H9 (cell line): ENCODE measurements at regions not wholly inside any gene's neighbourhood (a gene's known extent, or its start where the extent isn't known, plus 50 kb on each side); places are given as distances from the start of the nearest gene placed in this dataset.

Source experiments
- DNase-seq: peaks from one replicate; pipeline ENCODE4 v3.0.0-alpha.2; 2017
- H2AFZ ChIP-seq: one replicate; pipeline ENCODE4 v1.6.1; 2013; ENCODE audit warnings: mild to moderate bottlenecking, low read length, control low read depth, moderate library complexity
- H2AK5ac ChIP-seq: 2 replicates; pipeline ENCODE4 v1.6.1; 2013; ENCODE audit warnings: low read length, control low read depth, mixed read lengths; ENCODE audit not compliant: insufficient read length
- H2BK120ac ChIP-seq: one replicate; pipeline ENCODE4 v1.6.1; 2013; ENCODE audit warnings: low read depth, mild to moderate bottlenecking, low read length, control low read depth, inconsistent platforms; ENCODE audit not compliant: poor library complexity, severe bottlenecking
- H2BK12ac ChIP-seq: 2 replicates; pipeline ENCODE4 v1.6.1; 2013; ENCODE audit warnings: low read length, control low read depth, mixed read lengths, low read depth; ENCODE audit not compliant: insufficient read length
- H2BK15ac ChIP-seq: 2 replicates; pipeline ENCODE4 v1.6.1; 2013; ENCODE audit warnings: low read depth, low read length, control low read depth
- H2BK20ac ChIP-seq: one replicate; pipeline ENCODE4 v1.6.1; 2013; ENCODE audit warnings: low read depth, mild to moderate bottlenecking, low read length, control low read depth, inconsistent platforms; ENCODE audit not compliant: poor library complexity, severe bottlenecking
- H2BK5ac ChIP-seq: 2 replicates; pipeline ENCODE4 v1.6.1; 2013; ENCODE audit warnings: low read length, control low read depth, mixed read lengths; ENCODE audit not compliant: insufficient read length
- H3K14ac ChIP-seq: 2 replicates; pipeline ENCODE4 v1.6.1; 2013; ENCODE audit warnings: low read length, control low read depth; ENCODE audit not compliant: insufficient read depth
- H3K18ac ChIP-seq: 2 replicates; pipeline ENCODE4 v1.6.1; 2013; ENCODE audit warnings: low read depth, mild to moderate bottlenecking, mixed read lengths, low read length, control low read depth; ENCODE audit not compliant: insufficient read length
- H3K23ac ChIP-seq: 2 replicates; pipeline ENCODE4 v1.6.1; 2013; ENCODE audit warnings: low read length, control low read depth, mixed read lengths, low read depth; ENCODE audit not compliant: insufficient read length
- H3K23me2 ChIP-seq: 2 replicates; pipeline ENCODE4 v1.6.1; 2013; ENCODE audit warnings: low read depth, mild to moderate bottlenecking, mixed read lengths, low read length, control low read depth; ENCODE audit not compliant: insufficient read length, poor library complexity, severe bottlenecking
- H3K27ac ChIP-seq: 2 replicates; pipeline ENCODE4 v1.5.1; 2013; ENCODE audit warnings: low read length, control low read depth, mixed read lengths, low read depth; ENCODE audit not compliant: insufficient read length
- H3K27me3 ChIP-seq: 2 replicates; pipeline ENCODE4 v1.6.1; 2013; ENCODE audit warnings: low read length, control low read depth, inconsistent platforms; ENCODE audit not compliant: insufficient read depth
- H3K4ac ChIP-seq: 2 replicates; pipeline ENCODE4 v1.6.1; 2013; ENCODE audit warnings: low read depth, mild to moderate bottlenecking, control low read depth, inconsistent platforms, low read length, moderate library complexity
- H3K4me1 ChIP-seq: 2 replicates; pipeline ENCODE4 v1.6.1; 2013; ENCODE audit warnings: low read length, control low read depth, inconsistent platforms; ENCODE audit not compliant: insufficient read depth
- H3K4me2 ChIP-seq: 2 replicates; pipeline ENCODE4 v1.6.1; 2013; ENCODE audit warnings: low read length, control low read depth, mixed read lengths; ENCODE audit not compliant: insufficient read length, insufficient read depth
- H3K56ac ChIP-seq: 2 replicates; pipeline ENCODE4 v1.6.1; 2013; ENCODE audit warnings: low read depth, mild to moderate bottlenecking, mixed read lengths, low read length, control low read depth; ENCODE audit not compliant: insufficient read length
- H3K79me1 ChIP-seq: 2 replicates; pipeline ENCODE4 v1.6.1; 2013; ENCODE audit warnings: low read depth, mild to moderate bottlenecking, moderate library complexity, low read length, control low read depth, inconsistent platforms; ENCODE audit not compliant: insufficient read depth, poor library complexity, severe bottlenecking
- H3K79me2 ChIP-seq: 2 replicates; pipeline ENCODE4 v1.6.1; 2013; ENCODE audit warnings: low read length, control low read depth, inconsistent platforms; ENCODE audit not compliant: insufficient read depth
- H3K9ac ChIP-seq: 2 replicates; pipeline ENCODE4 v1.6.1; 2013; ENCODE audit warnings: low read length, control low read depth, mixed read lengths; ENCODE audit not compliant: insufficient read length; ENCODE audit errors: extremely low read depth
- H3K9me3 ChIP-seq: one replicate; pipeline ENCODE4 v1.6.1; 2013; ENCODE audit warnings: low read depth, low read length, inconsistent platforms; ENCODE audit not compliant: control insufficient read depth
- H3T11ph ChIP-seq: one replicate; pipeline ENCODE4 v1.6.1; 2013; ENCODE audit warnings: mild to moderate bottlenecking, low read length, control low read depth, inconsistent platforms
- H4K20me1 ChIP-seq: one replicate; pipeline ENCODE4 v1.6.1; 2013; ENCODE audit not compliant: control insufficient read depth, insufficient read length, insufficient read depth
- H4K5ac ChIP-seq: 2 replicates; pipeline ENCODE4 v1.6.1; 2013; ENCODE audit warnings: low read depth, mild to moderate bottlenecking, mixed read lengths, low read length, control low read depth; ENCODE audit not compliant: insufficient read length
- H4K8ac ChIP-seq: replicated peaks from 2 replicates; pipeline ENCODE4 v1.6.1; 2013; ENCODE audit warnings: low read length, control low read depth, mixed read lengths, low read depth; ENCODE audit not compliant: insufficient read length
- H4K91ac ChIP-seq: 2 replicates; pipeline ENCODE4 v1.6.1; 2013; ENCODE audit warnings: low read depth, mild to moderate bottlenecking, moderate library complexity, mixed read lengths, low read length, control low read depth; ENCODE audit not compliant: insufficient read length
- H3K27ac Mint-ChIP-seq, 3 experiments: 2 replicates in 2 of 3; 3 replicates in 1 of 3; pipeline ENCODE4 v1.8.0; 2020 to 2021; ENCODE audit warnings: mixed read lengths in 3 of 3, mild to moderate bottlenecking in 1 of 3, moderate library complexity in 1 of 3
- H3K27me3 Mint-ChIP-seq: 2 replicates; pipeline ENCODE4 v1.8.0; 2021; ENCODE audit warnings: low read depth, mild to moderate bottlenecking, moderate library complexity, mixed read lengths
- H3K36me3 Mint-ChIP-seq, 3 experiments: 2 replicates in 2 of 3; 3 replicates in 1 of 3; pipeline ENCODE4 v1.8.0; 2020 to 2021; ENCODE audit warnings: low read depth in 3 of 3, mixed read lengths in 3 of 3; ENCODE audit not compliant: insufficient read depth in 1 of 3
- H3K4me1 Mint-ChIP-seq, 2 experiments: 2 replicates each; pipeline ENCODE4 v1.8.0; 2020; ENCODE audit warnings: mixed read lengths in 2 of 2
- H3K4me3 Mint-ChIP-seq, 2 experiments: 2 replicates in 1 of 2; 3 replicates in 1 of 2; pipeline ENCODE4 v1.8.0; 2020 to 2021; ENCODE audit warnings: mild to moderate bottlenecking in 2 of 2, mixed read lengths in 2 of 2, moderate library complexity in 1 of 2
- H3K9me3 Mint-ChIP-seq, 2 experiments: 2 replicates in 1 of 2; 3 replicates in 1 of 2; pipeline ENCODE4 v1.8.0; 2020; ENCODE audit warnings: mild to moderate bottlenecking in 2 of 2, mixed read lengths in 2 of 2, moderate library complexity in 1 of 2
- WGBS: extraction: QIAGEN DNeasy Blood & Tissue Kit; methylation state at CpG from one replicate; pipeline ENCODE4 v1.1.7; 2013; ENCODE audit warnings: missing lambda C conversion rate, low lambda C conversion rate, mixed read lengths; ENCODE audit not compliant: insufficient read length; ENCODE audit errors: extremely low coverage; 5-methylcytosine and 5-hydroxymethylcytosine counted together
- TF ChIP-seq, protein P1 (sequence below): fragments of 200-600 bp; sonication (generic); conservative IDR thresholded peaks from 3 replicates; pipeline ENCODE4 v1.8.0; 2021; ENCODE audit warnings: antibody characterized with exemption, mild to moderate bottlenecking

DNA sequence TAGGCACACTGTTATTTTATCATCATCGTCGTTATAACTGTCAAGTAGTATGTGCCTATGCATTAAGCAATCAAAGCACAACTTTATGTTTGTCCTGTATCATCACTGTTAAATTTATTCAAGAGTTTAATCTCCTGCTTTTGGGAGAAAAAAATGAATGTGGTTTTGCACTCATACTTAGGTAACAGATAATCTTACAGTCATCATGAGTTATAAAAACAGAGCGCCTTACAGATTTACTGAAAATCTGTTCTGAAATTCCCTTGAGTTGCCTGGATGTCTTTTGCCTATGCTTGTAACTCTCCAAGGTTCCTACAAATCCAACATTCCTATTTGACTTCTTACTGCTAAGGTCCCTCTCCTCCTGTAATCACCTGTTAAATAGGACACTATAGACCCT lies 307.3 kb downstream of the ZIC4 start:
- Histone ChIP-seq H3K18ac (no peak overlapping the region), H3K23ac (no peak overlapping the region), H3K9me3 (no peaks in the 10 kb centered on the region), H3K27ac (no peak overlapping the region), H2BK120ac (no peak overlapping the region), H3K79me2 (no peaks in the 10 kb centered on the region; the same call in 1 of the 2 replicates), H4K8ac (no peak overlapping the region), H2AFZ (no peak overlapping the region), H2BK5ac (no peak overlapping the region), H3T11ph (no peak overlapping the region), H3K79me1 (no peaks in the 10 kb centered on the region), H3K9ac (no peak overlapping the region), H3K4ac (no peak overlapping the region), H2BK20ac (no peak overlapping the region), H3K23me2 (no peaks in the 10 kb centered on the region), H3K14ac (no peak overlapping the region), H3K56ac (no peak overlapping the region), H3K4me2 (no peak overlapping the region), H4K91ac (no peak overlapping the region), H3K4me1 (no peaks in the 10 kb centered on the region), H4K20me1 (no peaks in the 10 kb centered on the region), H2AK5ac (no peak overlapping the region), H4K5ac (no peak overlapping the region), H3K27me3 (no peaks in the 10 kb centered on the region), H2BK15ac (no peak overlapping the region), H2BK12ac (no peak overlapping the region)
- DNase-seq = no peak
- H3K4me3 Mint-ChIP-seq = no peak overlapping the region
- WGBS = no CpG with 5 or more reads among the region's 3 CpGs
- peaks cover 7 to 9% of the 10 kb centered on the region in 2 experiments for H3K9me3 Mint-ChIP-seq
- TF ChIP-seq, protein P1, sequence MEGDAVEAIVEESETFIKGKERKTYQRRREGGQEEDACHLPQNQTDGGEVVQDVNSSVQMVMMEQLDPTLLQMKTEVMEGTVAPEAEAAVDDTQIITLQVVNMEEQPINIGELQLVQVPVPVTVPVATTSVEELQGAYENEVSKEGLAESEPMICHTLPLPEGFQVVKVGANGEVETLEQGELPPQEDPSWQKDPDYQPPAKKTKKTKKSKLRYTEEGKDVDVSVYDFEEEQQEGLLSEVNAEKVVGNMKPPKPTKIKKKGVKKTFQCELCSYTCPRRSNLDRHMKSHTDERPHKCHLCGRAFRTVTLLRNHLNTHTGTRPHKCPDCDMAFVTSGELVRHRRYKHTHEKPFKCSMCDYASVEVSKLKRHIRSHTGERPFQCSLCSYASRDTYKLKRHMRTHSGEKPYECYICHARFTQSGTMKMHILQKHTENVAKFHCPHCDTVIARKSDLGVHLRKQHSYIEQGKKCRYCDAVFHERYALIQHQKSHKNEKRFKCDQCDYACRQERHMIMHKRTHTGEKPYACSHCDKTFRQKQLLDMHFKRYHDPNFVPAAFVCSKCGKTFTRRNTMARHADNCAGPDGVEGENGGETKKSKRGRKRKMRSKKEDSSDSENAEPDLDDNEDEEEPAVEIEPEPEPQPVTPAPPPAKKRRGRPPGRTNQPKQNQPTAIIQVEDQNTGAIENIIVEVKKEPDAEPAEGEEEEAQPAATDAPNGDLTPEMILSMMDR = no peak
- no peak overlapping the region for H3K27ac Mint-ChIP-seq
- H3K4me1 Mint-ChIP-seq = no peaks in the 10 kb centered on the region
- peaks cover 0 to 3% (median 0%) of the 10 kb centered on the region in 3 experiments; a peak in 2 of 7 replicates for H3K36me3 Mint-ChIP-seq
- H3K27me3 Mint-ChIP-seq = no peaks in the 10 kb centered on the region; the same call in 1 of the 2 replicates
